LNCaP clone FGC (cell line): ENCODE measurements at regions not wholly inside any gene's neighbourhood (a gene's known extent, or its start where the extent isn't known, plus 50 kb on each side); places are given as distances from the start of the nearest gene placed in this dataset.

Experiments
- DNase-seq: peaks from one replicate; pipeline ENCODE4 v3.0.0-alpha.2; 2011; ENCODE audit warnings: low read depth
- H3K4me3 ChIP-seq: 2 replicates; pipeline ENCODE4 v1.5.1; 2011; ENCODE audit warnings: mild to moderate bottlenecking, low read depth, low read length, control low read depth
- TF ChIP-seq, protein P1 (sequence below): IDR thresholded peaks from 2 replicates; pipeline ENCODE4 v1.5.1; 2012; ENCODE audit warnings: mild to moderate bottlenecking; ENCODE audit not compliant: control insufficient read depth, insufficient read depth; ENCODE audit errors: extremely low read depth

DNA sequence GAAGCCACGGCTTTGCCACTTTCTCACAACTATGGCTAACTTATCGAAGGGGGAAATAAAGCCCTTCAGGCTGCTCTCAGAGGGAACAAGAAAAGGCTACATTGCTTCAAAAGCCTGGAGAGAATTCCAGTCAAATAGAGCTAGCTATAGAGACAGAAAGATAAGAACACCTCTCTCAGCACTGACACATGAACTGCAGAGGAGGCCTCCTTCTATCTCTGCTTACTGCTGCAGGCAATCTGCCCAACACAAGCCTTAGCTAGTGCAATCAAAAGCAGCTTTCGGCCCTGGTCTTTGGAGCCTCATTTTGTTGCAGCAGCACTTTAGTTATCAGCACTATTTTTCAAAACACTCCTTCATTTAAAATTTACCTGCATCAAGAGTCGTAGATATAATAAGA, 118.4 kb upstream of the ROBO1 start:
- no peak overlapping the region for H3K4me3 ChIP-seq
- DNase-seq, result no peak
- TF ChIP-seq, protein P1, sequence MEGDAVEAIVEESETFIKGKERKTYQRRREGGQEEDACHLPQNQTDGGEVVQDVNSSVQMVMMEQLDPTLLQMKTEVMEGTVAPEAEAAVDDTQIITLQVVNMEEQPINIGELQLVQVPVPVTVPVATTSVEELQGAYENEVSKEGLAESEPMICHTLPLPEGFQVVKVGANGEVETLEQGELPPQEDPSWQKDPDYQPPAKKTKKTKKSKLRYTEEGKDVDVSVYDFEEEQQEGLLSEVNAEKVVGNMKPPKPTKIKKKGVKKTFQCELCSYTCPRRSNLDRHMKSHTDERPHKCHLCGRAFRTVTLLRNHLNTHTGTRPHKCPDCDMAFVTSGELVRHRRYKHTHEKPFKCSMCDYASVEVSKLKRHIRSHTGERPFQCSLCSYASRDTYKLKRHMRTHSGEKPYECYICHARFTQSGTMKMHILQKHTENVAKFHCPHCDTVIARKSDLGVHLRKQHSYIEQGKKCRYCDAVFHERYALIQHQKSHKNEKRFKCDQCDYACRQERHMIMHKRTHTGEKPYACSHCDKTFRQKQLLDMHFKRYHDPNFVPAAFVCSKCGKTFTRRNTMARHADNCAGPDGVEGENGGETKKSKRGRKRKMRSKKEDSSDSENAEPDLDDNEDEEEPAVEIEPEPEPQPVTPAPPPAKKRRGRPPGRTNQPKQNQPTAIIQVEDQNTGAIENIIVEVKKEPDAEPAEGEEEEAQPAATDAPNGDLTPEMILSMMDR, result no peak

DNA sequence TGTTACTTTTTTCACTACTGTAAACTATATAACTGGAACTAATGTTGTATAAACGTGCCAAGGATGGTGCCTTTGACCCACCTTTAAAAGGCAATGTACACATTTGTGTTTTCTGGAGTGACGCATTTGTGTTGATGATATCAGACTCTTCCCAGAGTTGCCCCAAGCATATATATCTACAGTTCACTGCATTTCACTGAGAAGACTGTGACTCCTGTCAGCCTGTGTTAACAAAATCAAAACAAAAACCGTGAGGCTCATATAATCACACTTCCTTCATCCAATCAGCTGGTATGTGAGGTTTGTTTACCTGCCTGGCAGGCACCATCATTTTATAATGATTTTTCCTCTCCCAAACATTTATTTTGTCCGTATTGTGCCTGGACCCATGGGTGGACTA, 117.6 kb upstream of the ROBO1 start:
- no peak overlapping the region for H3K4me3 ChIP-seq
- DNase-seq, result no peak
- TF ChIP-seq, protein P1, result no peak

DNA sequence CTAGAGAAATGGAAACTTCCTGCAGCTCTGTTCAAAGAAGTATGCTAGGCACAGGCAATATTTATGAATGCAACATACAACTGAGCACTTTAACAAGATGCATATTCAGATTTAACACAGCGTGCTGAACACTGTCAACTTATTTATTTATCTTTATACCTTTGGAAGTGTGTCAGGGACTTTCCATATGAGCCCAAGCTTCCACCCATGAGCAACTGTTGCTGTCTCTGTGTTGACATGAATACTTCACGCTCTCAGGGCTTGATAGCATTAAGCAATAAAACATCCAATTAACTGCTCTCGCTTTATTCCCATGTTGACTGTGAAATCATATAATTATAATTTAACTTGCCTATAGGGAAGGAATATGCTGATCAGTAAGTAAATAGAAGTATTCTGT, 116.6 kb upstream of the ROBO1 start:
- DNase-seq, result peak; percentile 68
- H3K4me3 ChIP-seq, result no peak overlapping the region
- TF ChIP-seq, protein P1, result no peak

DNA sequence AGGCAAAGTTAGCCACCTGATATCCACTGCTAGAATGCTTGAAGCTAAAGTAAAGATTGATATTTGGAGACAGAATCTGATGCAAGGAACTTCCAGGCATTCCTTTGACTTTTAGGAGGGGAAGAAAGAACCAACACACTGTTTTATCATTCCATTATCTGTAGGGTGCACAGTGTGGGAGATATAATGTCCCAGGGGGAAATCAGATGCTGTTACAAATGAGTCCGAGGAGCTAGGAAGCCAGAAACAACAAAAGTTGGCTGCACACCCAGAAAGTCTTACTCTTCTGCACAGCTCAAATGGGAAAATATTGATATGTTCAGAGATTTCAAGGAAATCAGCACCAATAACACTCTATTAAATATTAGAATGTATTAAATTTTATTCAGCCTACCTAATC, 113.6 kb upstream of the ROBO1 start:
- no peak for DNase-seq
- H3K4me3 ChIP-seq, result no peak overlapping the region
- TF ChIP-seq, protein P1, result no peak

DNA sequence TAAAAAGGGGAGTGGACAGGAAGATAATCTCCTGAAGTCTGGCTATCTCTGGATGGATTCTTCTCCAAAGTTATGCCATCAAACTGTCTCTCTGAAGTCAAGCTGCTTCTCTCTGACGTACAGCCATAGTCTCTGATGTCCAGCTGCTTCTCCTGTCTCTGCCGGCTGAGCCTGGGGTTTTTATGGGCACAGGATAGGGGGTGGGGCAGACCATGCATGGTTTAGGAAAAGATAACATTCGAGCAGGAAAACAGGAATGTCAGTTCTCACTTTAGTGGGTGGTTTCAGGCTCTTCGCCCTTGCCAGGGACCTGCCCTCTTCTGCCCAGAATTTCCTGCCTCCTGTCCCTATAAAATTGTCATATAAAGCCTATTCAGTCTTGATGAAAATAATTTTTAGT, 110.9 kb upstream of the ROBO1 start:
- H3K4me3 ChIP-seq, result no peak overlapping the region
- TF ChIP-seq, protein P1, result no peak
- no peak for DNase-seq

DNA sequence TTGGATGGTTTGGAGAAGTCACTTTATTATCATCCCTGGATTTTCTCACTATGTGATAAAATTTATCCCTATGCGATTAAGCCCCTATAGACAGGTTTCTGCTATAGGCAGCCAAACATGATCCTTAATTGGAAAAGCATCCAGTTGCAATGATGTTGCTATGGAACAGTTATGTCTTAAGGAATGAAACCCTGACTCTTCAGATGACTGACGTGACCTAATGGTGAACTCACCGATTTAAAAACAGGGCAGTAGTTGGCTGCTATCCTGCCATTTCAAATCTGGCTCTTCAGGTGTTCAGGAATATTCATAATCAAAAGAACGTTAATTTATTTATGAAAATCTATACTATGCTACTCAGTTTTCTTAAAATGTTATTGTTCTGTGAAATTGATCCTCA, 106.8 kb upstream of the ROBO1 start:
- TF ChIP-seq, protein P1, result no peak
- H3K4me3 ChIP-seq, result no peak overlapping the region
- no peak for DNase-seq

DNA sequence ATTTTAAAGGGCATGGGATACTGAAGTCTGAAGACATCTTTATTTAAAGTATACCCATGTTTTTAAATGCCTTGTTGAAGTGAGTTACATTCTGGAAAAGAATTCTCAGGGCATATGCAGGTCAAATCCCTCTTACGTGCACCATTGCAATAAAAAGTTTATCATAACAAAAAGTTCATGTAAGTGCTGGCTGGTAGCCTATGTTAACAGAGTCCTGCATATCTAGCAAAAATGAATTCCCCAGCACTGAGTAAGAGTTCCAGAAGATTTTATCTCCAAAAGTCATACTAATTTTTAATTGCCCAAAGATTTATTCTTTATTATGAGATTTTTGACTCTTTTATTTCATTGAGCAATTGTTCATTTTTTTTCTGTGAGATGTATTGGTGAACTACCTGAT, 104.7 kb upstream of the ROBO1 start:
- TF ChIP-seq, protein P1, result no peak
- DNase-seq, result peak; percentile 94
- no peak overlapping the region for H3K4me3 ChIP-seq
